Muscle layer of colon (tissue), 2 donors: ENCODE measurements at regions not wholly inside any gene's neighbourhood (a gene's known extent, or its start where the extent isn't known, plus 50 kb on each side); places are given as distances from the start of the nearest gene placed in this dataset.

ENCODE experiments used
- H3K27ac ChIP-seq: one replicate; pipeline ENCODE4 v1.7.0; 2013; ENCODE audit warnings: low read depth, mild to moderate bottlenecking, low read length, moderate library complexity
- H3K27me3 ChIP-seq, 2 donors: one replicate each; pipeline ENCODE4 v1.7.0; 2013; ENCODE audit warnings: low read length in 2 of 2, mild to moderate bottlenecking in 2 of 2; ENCODE audit not compliant: insufficient read depth in 2 of 2, control insufficient read depth in 1 of 2
- H3K36me3 ChIP-seq: one replicate; pipeline ENCODE4 v1.7.0; 2013; ENCODE audit warnings: mild to moderate bottlenecking, low read length; ENCODE audit not compliant: insufficient read depth
- H3K4me1 ChIP-seq: one replicate; pipeline ENCODE4 v1.7.0; 2013; ENCODE audit warnings: mild to moderate bottlenecking, low read length; ENCODE audit not compliant: insufficient read depth
- H3K4me3 ChIP-seq, 2 donors: one replicate each; pipeline ENCODE4 v1.7.0; 2013; ENCODE audit warnings: low read length in 2 of 2, low read depth in 1 of 2, mild to moderate bottlenecking in 1 of 2, moderate library complexity in 1 of 2
- H3K9ac ChIP-seq: one replicate; pipeline ENCODE4 v1.7.0; 2013; ENCODE audit warnings: low read length
- H3K9me3 ChIP-seq: one replicate; pipeline ENCODE4 v1.7.0; 2013; ENCODE audit warnings: mild to moderate bottlenecking, low read length
- donor health status: abdominal sarcoma.
- donor health status: Adenocarcinoma of cecum.

DNA sequence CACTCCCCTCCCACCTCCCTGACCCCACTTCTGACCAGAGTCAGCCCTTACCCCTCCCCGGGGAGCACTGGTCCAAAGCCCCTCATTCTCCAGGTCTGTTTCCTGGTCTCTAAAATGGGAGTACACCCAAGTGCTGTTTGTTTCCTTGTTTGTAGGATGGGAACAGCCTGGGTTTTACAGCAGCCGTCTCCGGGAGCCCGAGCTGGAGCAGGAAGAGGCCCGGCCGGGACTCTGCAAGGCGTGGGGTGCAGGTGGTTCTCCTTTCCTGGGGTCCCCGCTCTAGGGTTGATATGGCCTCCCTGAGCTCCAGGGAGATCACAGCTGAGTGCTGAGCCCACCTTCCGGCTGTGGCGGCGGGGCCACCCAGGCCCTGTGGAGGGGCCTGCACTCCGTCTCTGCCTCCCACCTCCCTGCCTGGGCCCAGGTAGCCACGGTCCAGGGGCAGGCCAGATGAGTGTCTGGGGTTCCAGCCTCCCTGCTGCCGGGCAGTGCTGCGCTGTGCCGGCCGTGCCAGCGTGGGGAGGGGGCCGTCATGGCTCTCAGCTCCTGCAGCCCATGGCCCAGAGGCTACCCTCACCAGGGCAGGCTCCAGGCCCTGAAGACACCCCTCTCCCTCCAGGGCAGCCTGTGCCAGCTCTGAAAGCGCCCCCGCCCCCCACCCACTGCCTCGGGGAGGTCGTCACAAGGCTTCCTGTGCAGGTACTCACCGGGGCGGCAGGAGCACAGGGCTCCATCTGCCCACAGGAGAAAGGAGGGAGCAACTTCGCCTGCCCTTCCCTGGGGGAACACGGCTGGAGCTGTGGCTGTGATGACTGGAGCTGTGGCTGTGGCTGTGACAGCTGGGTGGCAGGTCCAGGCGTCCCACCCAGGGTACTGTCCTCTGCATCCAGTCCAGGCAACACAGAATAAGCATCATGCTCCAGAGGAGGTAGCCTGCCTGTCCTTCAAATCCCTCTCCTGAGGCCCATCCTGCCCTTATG, 98.8 kb downstream of the ADRA2C start:
- Histone ChIP-seq H3K4me1 (no peaks in the 10 kb centered on the region), H3K9me3 (no peaks in the 10 kb centered on the region), H3K27ac (no peak overlapping the region), H3K36me3 (no peaks in the 10 kb centered on the region), H3K9ac (no peak overlapping the region), H3K27me3 (peaks cover 0 to 31% of the 10 kb centered on the region in 2 donors), H3K4me3 (no peak overlapping the region)

DNA sequence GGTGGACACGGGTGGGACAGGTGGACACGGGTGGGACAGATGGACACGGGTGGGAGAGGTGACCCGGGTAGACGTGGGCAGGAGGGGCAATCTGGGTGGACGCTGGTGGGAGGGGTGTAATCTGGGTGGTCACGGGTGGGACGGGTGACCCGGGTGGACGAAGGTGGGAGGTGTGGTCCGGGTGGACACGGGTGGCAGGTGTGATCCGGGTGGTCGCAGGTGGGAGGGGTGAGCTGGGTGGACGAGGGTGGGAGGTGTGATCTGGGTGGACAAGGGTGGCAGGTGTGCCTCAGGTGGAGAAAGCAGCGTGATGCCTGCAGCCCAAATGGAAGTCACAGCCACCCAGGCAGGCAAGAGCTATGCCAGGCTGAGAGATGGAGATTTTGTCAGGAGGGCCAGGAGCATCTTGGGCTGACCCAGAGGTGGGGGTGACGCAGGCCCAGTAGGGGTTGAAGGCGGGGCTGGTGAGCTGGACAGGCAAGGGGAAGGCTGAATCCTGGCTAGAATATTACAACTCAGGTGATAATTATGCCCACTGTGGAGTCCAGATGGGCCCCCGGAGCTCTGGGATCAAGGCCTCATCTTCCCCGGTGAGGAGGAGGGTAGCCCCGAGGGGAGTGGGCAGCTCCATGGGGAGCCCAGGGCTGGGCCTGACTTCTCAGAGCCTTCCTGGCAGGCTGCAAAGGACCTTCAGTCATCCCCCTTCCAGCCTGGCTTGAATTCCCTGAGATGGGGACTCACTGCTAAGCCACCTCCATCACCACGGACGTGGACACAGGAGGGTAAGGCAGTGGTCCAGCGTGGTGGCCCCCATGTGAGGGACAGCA, 100.0 kb downstream of the ADRA2C start:
- Histone ChIP-seq H3K27me3 (peaks cover 0 to 32% of the 10 kb centered on the region in 2 donors), H3K9ac (no peak overlapping the region), H3K36me3 (no peaks in the 10 kb centered on the region), H3K27ac (no peak overlapping the region), H3K4me3 (no peak overlapping the region), H3K4me1 (no peaks in the 10 kb centered on the region), H3K9me3 (no peaks in the 10 kb centered on the region)

DNA sequence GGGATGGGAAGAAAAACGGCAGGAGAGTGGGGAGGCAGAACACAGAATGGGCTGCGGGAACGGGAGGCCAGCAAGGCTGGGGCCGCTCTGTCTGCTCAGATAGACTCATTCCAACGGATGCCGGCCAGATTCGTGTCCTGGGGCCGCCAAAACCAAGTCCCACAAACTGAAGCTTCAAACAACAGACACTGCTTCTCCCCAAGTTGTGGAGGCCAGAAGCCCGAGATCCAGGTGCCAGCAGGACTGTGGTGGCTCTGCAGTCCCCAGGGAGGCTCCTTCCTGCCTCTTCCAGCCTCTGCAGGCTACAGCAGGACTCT, 100.6 kb downstream of the ADRA2C start:
- Histone ChIP-seq H3K9ac (no peak overlapping the region), H3K27me3 (peaks cover 0 to 36% of the 10 kb centered on the region in 2 donors), H3K9me3 (no peaks in the 10 kb centered on the region), H3K4me3 (no peak overlapping the region), H3K36me3 (no peaks in the 10 kb centered on the region), H3K27ac (no peak overlapping the region), H3K4me1 (no peaks in the 10 kb centered on the region)

DNA sequence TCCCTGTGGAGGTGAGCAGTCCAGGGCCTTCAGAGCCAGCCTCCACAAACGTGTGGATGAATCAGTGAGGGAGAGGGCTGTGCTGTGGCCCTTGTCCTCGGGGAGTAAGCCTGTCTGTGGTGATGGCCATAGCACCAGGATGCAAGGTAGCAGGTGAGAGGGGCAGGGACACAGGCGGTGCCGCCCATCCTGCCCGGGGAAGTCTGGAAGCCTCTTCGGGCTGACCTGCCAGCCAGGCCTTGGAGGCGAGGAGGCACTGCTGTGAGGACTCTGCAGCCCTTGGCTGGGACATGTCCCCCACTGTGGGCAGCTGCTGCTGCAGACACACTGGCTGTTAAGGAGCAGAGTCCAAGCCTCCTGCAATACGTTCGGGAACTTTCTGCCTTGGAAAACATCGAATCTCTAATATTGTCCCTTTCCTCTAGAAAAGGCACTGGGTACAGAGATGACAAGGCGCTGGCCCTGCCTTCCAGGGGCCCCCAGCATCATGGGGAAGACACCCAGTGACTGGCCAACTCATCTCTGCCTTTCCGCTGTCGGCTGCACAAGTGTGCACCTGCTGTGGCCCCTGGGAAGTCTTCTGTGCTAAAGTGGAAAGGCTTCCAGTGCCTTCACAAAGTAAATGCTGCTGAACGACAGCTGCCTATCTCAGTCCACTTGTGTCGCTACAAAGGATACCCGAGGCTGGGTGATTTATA, 101.4 kb downstream of the ADRA2C start:
- no peak overlapping the region for H3K27ac ChIP-seq
- H3K4me3 ChIP-seq = no peak overlapping the region
- peaks cover 0 to 41% of the 10 kb centered on the region in 2 donors for H3K27me3 ChIP-seq
- no peaks in the 10 kb centered on the region for H3K9me3 ChIP-seq
- no peak overlapping the region for H3K9ac ChIP-seq
- no peaks in the 10 kb centered on the region for H3K4me1 ChIP-seq
- no peaks in the 10 kb centered on the region for H3K36me3 ChIP-seq

DNA sequence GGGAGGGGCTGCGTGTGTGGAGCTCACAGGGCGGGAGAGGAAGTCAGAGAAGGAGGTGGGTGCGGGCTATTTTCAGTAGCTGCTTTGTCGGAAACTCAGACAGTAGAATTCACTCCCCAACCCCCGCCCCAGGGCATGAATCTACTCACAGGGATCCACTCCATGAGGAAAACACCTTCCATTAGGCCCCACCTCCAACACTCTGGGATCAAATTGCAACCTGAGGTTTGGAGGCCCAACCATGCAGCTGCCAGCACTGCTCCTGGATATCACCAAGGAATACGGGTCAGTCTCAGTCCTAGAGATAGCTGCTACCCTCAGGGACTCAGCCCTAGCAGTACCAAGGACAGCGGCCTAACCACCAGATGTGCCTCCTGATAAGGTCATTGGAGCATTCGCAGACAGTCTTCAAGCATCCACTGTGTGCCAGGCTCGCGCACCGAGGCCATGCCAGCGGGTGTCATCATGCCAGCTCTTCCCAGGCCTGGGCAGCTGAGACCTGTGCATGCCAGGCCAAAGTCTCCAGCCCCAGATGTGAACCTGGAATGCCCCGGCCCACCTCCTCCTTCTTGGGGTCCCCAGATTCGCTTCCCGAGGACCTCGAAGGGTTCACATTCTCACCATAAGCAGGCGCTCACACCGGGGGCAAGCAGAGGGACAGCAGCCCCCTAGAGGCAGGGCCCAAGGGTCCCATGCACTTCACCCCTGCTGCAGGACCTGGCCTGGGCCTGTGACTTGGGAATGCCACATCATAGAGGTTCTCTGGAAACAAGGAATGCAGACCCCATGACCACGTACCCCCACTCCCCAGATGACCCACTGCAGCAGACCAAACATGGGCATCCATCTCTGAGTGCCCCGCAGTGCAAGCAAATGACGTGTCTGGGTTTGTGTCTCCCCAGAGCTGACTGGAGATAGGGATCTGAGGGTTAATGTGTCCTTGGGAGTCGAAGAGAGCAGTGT, 102.3 kb downstream of the ADRA2C start:
- Histone ChIP-seq H3K4me3 (no peak overlapping the region), H3K27ac (no peak overlapping the region), H3K4me1 (no peaks in the 10 kb centered on the region), H3K9me3 (no peaks in the 10 kb centered on the region), H3K9ac (no peak overlapping the region), H3K27me3 (peaks cover 0 to 43% of the 10 kb centered on the region in 2 donors), H3K36me3 (no peaks in the 10 kb centered on the region)

DNA sequence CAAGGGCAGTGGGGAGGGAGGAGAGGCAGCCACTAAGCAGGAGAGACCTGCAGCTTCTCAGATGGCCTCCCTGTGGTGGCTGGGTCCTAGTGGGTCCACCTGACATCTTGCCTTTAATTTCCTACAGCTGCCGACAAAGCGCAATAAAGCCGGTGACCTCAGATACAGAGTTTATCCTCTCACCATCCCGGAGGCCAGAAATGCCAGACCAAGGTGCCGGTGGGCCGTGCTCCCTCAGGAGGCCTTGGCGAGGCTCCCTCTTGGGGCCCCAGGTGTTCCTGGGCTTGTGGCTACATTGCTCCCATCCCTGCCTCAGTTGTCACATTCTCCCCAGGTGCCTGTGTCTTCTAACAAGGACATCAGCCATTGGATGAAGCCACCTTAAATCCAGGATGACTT, 103.0 kb downstream of the ADRA2C start:
- H3K36me3 ChIP-seq = no peaks in the 10 kb centered on the region
- H3K9me3 ChIP-seq = no peaks in the 10 kb centered on the region
- H3K27me3 ChIP-seq = peaks cover 0 to 44% of the 10 kb centered on the region in 2 donors
- H3K9ac ChIP-seq = no peak overlapping the region
- no peak overlapping the region for H3K27ac ChIP-seq
- no peaks in the 10 kb centered on the region for H3K4me1 ChIP-seq
- no peak overlapping the region for H3K4me3 ChIP-seq

DNA sequence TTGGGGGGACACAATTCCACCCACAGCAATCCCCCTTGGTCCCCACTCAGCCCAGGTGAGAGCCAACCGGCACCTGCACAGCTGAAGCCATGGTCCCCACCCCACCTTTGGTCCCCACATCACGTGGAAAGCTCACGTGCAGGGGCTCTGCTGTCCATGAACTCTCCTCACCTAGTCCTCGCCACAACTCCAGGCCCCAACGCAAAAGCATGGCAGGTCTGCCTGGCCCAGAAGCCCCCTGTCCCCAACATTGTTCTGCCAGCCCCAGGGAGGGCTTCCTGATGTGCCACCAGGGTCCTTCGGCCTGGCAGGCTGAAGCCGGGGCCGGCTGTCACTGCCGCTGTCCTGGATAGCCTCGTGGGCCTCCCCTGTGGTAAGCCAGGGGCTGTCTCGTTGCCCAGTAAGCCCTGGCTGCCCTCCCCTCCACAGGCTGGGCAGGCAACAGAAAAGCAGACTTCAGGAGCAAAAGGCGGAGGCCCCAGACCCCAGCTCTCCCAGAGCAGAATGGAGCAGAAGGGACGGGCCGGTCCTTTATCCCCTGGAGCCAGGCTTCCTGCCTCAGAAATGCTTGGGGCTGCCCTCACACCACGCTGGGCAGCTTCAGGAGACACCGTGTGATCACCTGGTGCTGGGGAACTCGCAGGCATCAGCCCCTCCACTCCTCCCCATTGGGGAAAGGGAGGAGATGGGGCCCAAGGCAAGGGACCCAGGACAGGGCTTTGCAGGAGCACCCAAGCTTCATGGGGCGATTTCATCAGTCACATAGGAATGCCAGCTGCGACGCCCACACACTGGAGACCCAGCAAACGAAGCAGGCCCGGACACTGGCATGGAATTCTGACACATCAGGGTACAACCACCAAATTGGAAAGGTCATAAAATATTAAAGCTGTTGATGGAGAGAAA, 103.7 kb downstream of the ADRA2C start:
- Histone ChIP-seq H3K27ac (no peak overlapping the region), H3K4me3 (no peak overlapping the region), H3K36me3 (no peaks in the 10 kb centered on the region), H3K9ac (no peak overlapping the region), H3K27me3 (peaks cover 0 to 42% of the 10 kb centered on the region in 2 donors), H3K4me1 (no peaks in the 10 kb centered on the region), H3K9me3 (no peaks in the 10 kb centered on the region)

DNA sequence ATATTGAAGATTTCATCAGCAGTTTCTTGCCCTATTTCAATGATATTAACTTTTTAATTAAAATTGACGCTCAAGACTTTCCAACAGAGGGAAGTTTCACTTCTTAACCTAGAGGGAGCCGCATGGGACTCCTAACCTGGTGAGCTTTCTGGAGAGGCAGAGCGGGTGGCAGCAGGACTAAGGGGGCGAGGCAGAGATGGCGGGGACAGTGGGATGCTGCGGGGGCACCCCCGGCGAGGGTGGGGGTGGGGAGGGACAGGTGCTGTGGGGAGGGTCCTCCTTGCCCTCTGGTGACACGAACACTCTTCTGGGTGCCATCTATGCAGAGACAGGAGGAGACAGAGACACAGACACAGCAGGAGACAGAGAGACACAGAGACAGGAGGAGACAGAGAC, 104.4 kb downstream of the ADRA2C start:
- H3K27ac ChIP-seq = no peak overlapping the region
- H3K9me3 ChIP-seq = no peaks in the 10 kb centered on the region
- peaks cover 0 to 42% of the 10 kb centered on the region in 2 donors for H3K27me3 ChIP-seq
- H3K4me3 ChIP-seq = no peak overlapping the region
- no peak overlapping the region for H3K9ac ChIP-seq
- H3K4me1 ChIP-seq = no peaks in the 10 kb centered on the region
- no peaks in the 10 kb centered on the region for H3K36me3 ChIP-seq

DNA sequence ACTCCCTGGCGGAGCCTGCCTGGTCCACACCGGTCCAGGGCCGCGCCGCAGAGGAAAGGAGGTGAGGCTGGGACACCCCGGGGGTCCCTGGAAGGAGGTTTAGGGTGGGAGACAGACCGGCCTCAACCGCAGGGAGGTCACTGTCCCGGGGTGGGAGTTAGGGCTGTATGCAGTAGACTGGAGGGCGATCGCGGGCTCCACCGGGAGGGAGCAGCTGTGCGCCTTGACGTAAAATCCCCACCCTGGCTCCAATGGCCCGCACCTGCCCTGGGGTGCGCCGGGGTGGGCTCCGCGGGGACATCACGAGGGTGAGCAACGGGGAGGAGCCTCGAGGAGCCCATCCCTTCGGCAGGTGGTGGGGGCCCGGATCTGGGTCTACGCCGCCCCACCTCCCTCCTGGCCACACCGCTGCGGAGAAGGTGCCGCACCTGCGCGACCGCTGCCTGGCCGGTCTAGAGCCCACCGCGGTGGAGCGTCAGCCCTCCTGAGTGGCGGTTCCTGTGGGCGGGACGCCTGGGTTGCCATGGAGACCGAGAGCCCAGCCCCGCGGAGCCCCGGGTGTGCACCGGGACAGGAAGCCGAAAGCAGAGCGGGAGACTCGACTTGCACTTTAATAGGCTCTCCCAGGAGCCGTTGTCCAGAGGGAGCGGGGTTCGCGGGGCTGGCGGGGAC, 105.1 kb downstream of the ADRA2C start:
- no peaks in the 10 kb centered on the region for H3K9me3 ChIP-seq
- H3K9ac ChIP-seq = no peak overlapping the region
- H3K4me3 ChIP-seq = no peak overlapping the region
- peaks cover 0 to 41% of the 10 kb centered on the region in 2 donors for H3K27me3 ChIP-seq
- no peaks in the 10 kb centered on the region for H3K4me1 ChIP-seq
- H3K27ac ChIP-seq = no peak overlapping the region
- no peaks in the 10 kb centered on the region for H3K36me3 ChIP-seq
